VCaP (cell line): ENCODE measurements at regions not wholly inside any gene's neighbourhood (a gene's known extent, or its start where the extent isn't known, plus 50 kb on each side); places are given as distances from the start of the nearest gene placed in this dataset.

Experiments
- H3K27ac ChIP-seq: fragments of 450-650 bp; 2 replicates; pipeline ENCODE4 v1.5.1; 2017
- CTCF ChIP-seq: fragments of 450-650 bp; conservative IDR thresholded peaks from 2 replicates; pipeline ENCODE4 v1.5.1; 2017; ENCODE audit warnings: mild to moderate bottlenecking, moderate library complexity

GRCh38 chr10:33665501-33665900 lies 331.0 kb upstream of the NRP1 start:
- H3K27ac ChIP-seq = no peak overlapping the region
- TF ChIP-seq CTCF = no peak

GRCh38 chr10:33664070-33664469 lies 329.6 kb upstream of the NRP1 start:
- no peak for TF ChIP-seq CTCF
- H3K27ac ChIP-seq = no peak overlapping the region

- no peak overlapping the region for H3K27ac ChIP-seq
- no peak for TF ChIP-seq CTCF
These were observed 327.3 kb upstream of the NRP1 start for GRCh38 chr10:33661580-33662336.

GRCh38 chr10:33660329-33660728 lies 325.9 kb upstream of the NRP1 start:
- no peak overlapping the region for H3K27ac ChIP-seq
- no peak for TF ChIP-seq CTCF

- no peak overlapping the region for H3K27ac ChIP-seq
- TF ChIP-seq CTCF = no peak
These were observed 323.4 kb upstream of the NRP1 start for GRCh38 chr10:33657913-33658312.

GRCh38 chr10:33657154-33657908 lies 322.9 kb upstream of the NRP1 start:
- H3K27ac ChIP-seq = no peak overlapping the region
- no peak for TF ChIP-seq CTCF

- TF ChIP-seq CTCF = no peak
- H3K27ac ChIP-seq = no peak overlapping the region
These were observed 321.5 kb upstream of the NRP1 start for GRCh38 chr10:33655921-33656320.
